Aorta (tissue), 5 donors: ENCODE measurements at regions not wholly inside any gene's neighbourhood (a gene's known extent, or its start where the extent isn't known, plus 50 kb on each side); places are given as distances from the start of the nearest gene placed in this dataset.

ENCODE experiments used
- ATAC-seq: fragments of 200-7000 bp; cut with Tn5 transposase; one replicate; pipeline ENCODE4 v1.9.1; 2022; ENCODE audit warnings: moderate library complexity; ENCODE audit not compliant: low FRiP score
- DNase-seq, 2 donors: peaks; one replicate each; pipeline ENCODE4 v3.0.0-alpha.2; 2020
- H3K27ac ChIP-seq, 2 donors: one replicate each; pipeline ENCODE4 v1.5.1; 2013; ENCODE audit warnings: low read length in 2 of 2, mild to moderate bottlenecking in 2 of 2, moderate library complexity in 2 of 2, control low read depth in 1 of 2, inconsistent platforms in 1 of 2, low read depth in 1 of 2
- H3K27me3 ChIP-seq, 2 donors: one replicate each; pipeline ENCODE4 v1.6.1; 2013; ENCODE audit warnings: control low read depth in 1 of 2, low read length in 1 of 2, mild to moderate bottlenecking in 1 of 2, moderate library complexity in 1 of 2; ENCODE audit not compliant: insufficient read depth in 2 of 2, control insufficient read depth in 1 of 2
- H3K36me3 ChIP-seq, 2 donors: one replicate each; pipeline ENCODE4 v1.6.1; 2013; ENCODE audit warnings: control low read depth in 1 of 2, low read length in 1 of 2, mild to moderate bottlenecking in 1 of 2; ENCODE audit not compliant: insufficient read depth in 2 of 2, control insufficient read depth in 1 of 2
- H3K4me1 ChIP-seq, 2 donors: one replicate each; pipeline ENCODE4 v1.6.1; 2013; ENCODE audit warnings: low read length in 2 of 2, control low read depth in 1 of 2, mild to moderate bottlenecking in 1 of 2, moderate library complexity in 1 of 2; ENCODE audit not compliant: insufficient read depth in 2 of 2, control insufficient read depth in 1 of 2
- H3K4me3 ChIP-seq, 2 donors: one replicate each; pipeline ENCODE4 v1.5.1; 2013; ENCODE audit warnings: low read length in 2 of 2, control low read depth in 1 of 2, mild to moderate bottlenecking in 1 of 2
- H3K9me3 ChIP-seq: one replicate; pipeline ENCODE4 v1.6.1; 2013; ENCODE audit warnings: mild to moderate bottlenecking, low read length; ENCODE audit not compliant: control insufficient read depth
- WGBS, 2 donors: extraction: QIAGEN DNeasy Blood & Tissue Kit; methylation state at CpG; one replicate each; pipeline ENCODE4 v1.1.7; 2013; 5-methylcytosine and 5-hydroxymethylcytosine counted together
- intact Hi-C, 2 donors: fragments of 100-400 bp; cut with DNase I; formaldehyde crosslinking; loops; one replicate each; pipeline versions ENCODE4 v1.14.2 to v1.15.0; 2022
- donor health status: healthy with polysubstance abuse.
- donor health status: Bipolar disorder and iron deficiency.
- donor health status: DM: no; HTN: no; CAD: no.
- donor health status: DM: no; HTN: no; CAD: no.
- donor health status: DM: yes; HTN: yes; CAD: no.

GRCh38 chr13:34883396-34883795 lies 58.7 kb upstream of the NBEA start:
- Histone ChIP-seq H3K4me3 (no peak overlapping the region), H3K4me1 (no peaks in the 10 kb centered on the region), H3K9me3 (no peaks in the 10 kb centered on the region), H3K27me3 (no peaks in the 10 kb centered on the region), H3K36me3 (no peaks in the 10 kb centered on the region), H3K27ac (no peak overlapping the region)
- ATAC-seq, result no peak
- DNase-seq, result no peak
- intact Hi-C loops, result no loop called here
- WGBS, 2 donors, result 43 to 49% methylated on average over 6 of the region's 6 CpGs

- 76 to 83% methylated on average over 2 of the region's 2 CpGs for WGBS, 2 donors
- Histone ChIP-seq H3K4me3 (no peak overlapping the region), H3K27ac (no peak overlapping the region), H3K4me1 (no peaks in the 10 kb centered on the region), H3K9me3 (no peaks in the 10 kb centered on the region), H3K36me3 (no peaks in the 10 kb centered on the region), H3K27me3 (no peaks in the 10 kb centered on the region)
- DNase-seq (no peak), ATAC-seq (no peak)
- intact Hi-C loops, result no loop called here
These were observed 57.7 kb upstream of the NBEA start for GRCh38 chr13:34884366-34884765.

- Histone ChIP-seq H3K27me3 (no peaks in the 10 kb centered on the region), H3K36me3 (no peaks in the 10 kb centered on the region), H3K4me3 (no peak overlapping the region), H3K9me3 (no peaks in the 10 kb centered on the region), H3K27ac (no peak overlapping the region), H3K4me1 (peaks cover 0 to 2% of the 10 kb centered on the region in 2 donors)
- intact Hi-C loops, result no loop called here
- ATAC-seq, result no peak
- no peak for DNase-seq
- WGBS, 2 donors, result 5% methylated on average over 2 of the region's 2 CpGs
These were observed 55.8 kb upstream of the NBEA start for GRCh38 chr13:34886121-34886875.

GRCh38 chr13:34886987-34887386 lies 55.1 kb upstream of the NBEA start:
- DNase-seq (no peak), ATAC-seq (no peak)
- Histone ChIP-seq H3K4me1 (peaks cover 0 to 2% of the 10 kb centered on the region in 2 donors), H3K27me3 (no peaks in the 10 kb centered on the region), H3K9me3 (no peaks in the 10 kb centered on the region), H3K4me3 (no peak overlapping the region), H3K36me3 (no peaks in the 10 kb centered on the region), H3K27ac (no peak overlapping the region)
- WGBS, 2 donors, result 51 to 53% methylated on average over 1 of the region's 1 CpG
- intact Hi-C loops, result no loop called here
